ENCODE measurements at regions not wholly inside any gene's neighbourhood (a gene's known extent, or its start where the extent isn't known, plus 50 kb on each side); places are given as distances from the start of the nearest gene placed in this dataset.

GRCh38 chr5:32990593-32991420, 279.7 kb downstream of the NPR3 start:
- FAIRE-seq (no peak), DNase-seq (ENCODE audit: low read depth, low spot score) (no peak)
- dilution Hi-C loops (cut with MboI; ENCODE audit: extremely low pct_ligation_motif_present, low sequenced_read_pairs) (no loop called here), intact Hi-C loops (cut with micrococcal nuclease) (no loop called here)
- Histone ChIP-seq H3K4me3 (replicated peaks in 1 of 3; ENCODE audit: insufficient read depth in 1 of 3, low read depth in 1 of 3, low read length in 3 of 3) (no peak overlapping the region), H3K4me1 (ENCODE audit: control insufficient read depth, extremely low read depth, insufficient read depth, low read length) (no peaks in the 10 kb centered on the region), H2AFZ (ENCODE audit: low read depth, low read length) (no peak overlapping the region), H3K9me3 (replicated peaks; ENCODE audit: control insufficient read depth, insufficient read depth, low read length) (no peaks in the 10 kb centered on the region), H3K9me1 (replicated peaks; ENCODE audit: control insufficient read depth, extremely low read depth, insufficient read depth, low read length) (no peaks in the 10 kb centered on the region), H3K9ac (replicated peaks; ENCODE audit: extremely low read depth, insufficient read depth, low read length) (no peak overlapping the region), H3K79me2 (ENCODE audit: control insufficient read depth, insufficient read depth, low read length) (no peaks in the 10 kb centered on the region), H3K4me2 (ENCODE audit: insufficient read depth, low read length) (no peak overlapping the region), H3K27me3 (ENCODE audit: control insufficient read depth in 2 of 2, insufficient read depth in 2 of 2, low read length in 2 of 2) (peaks cover 0 to 3% of the 10 kb centered on the region in 2 experiments), H4K20me1 (replicated peaks; ENCODE audit: control insufficient read depth, extremely low read depth, insufficient read depth, low read length) (no peaks in the 10 kb centered on the region), H3K36me3 (ENCODE audit: control insufficient read depth in 2 of 2, extremely low read depth in 1 of 2, insufficient read depth in 2 of 2, low read length in 2 of 2) (no peaks in the 10 kb centered on the region), H3K27ac (ENCODE audit: insufficient read depth, low read depth, low read length) (no peak overlapping the region)
- no TSS peak for BruUV-seq (replicated peaks)
- TF ChIP-seq POLR2A (IDR thresholded peaks at IDR 0.05; ENCODE audit: low read depth, low read length) = no peak
- no peak for TF ChIP-seq FOS (IDR thresholded peaks at IDR 0.05; ENCODE audit: borderline replicate concordance, insufficient read depth, low read length)
- ChIA-PET POLR2A (no interaction called here), CTCF (no interaction called here)

- Histone ChIP-seq H3K9me3 (replicated peaks; ENCODE audit: control insufficient read depth, insufficient read depth, low read length) (no peaks in the 10 kb centered on the region), H3K27ac (ENCODE audit: insufficient read depth, low read depth, low read length) (no peak overlapping the region), H2AFZ (ENCODE audit: low read depth, low read length) (no peak overlapping the region), H3K4me2 (ENCODE audit: insufficient read depth, low read length) (no peak overlapping the region), H3K36me3 (ENCODE audit: control insufficient read depth in 2 of 2, extremely low read depth in 1 of 2, insufficient read depth in 2 of 2, low read length in 2 of 2) (no peaks in the 10 kb centered on the region), H3K9me1 (replicated peaks; ENCODE audit: control insufficient read depth, extremely low read depth, insufficient read depth, low read length) (no peaks in the 10 kb centered on the region), H3K27me3 (ENCODE audit: control insufficient read depth in 2 of 2, insufficient read depth in 2 of 2, low read length in 2 of 2) (peaks cover 0 to 3% of the 10 kb centered on the region in 2 experiments), H3K9ac (replicated peaks; ENCODE audit: extremely low read depth, insufficient read depth, low read length) (no peak overlapping the region), H3K79me2 (ENCODE audit: control insufficient read depth, insufficient read depth, low read length) (no peaks in the 10 kb centered on the region), H4K20me1 (replicated peaks; ENCODE audit: control insufficient read depth, extremely low read depth, insufficient read depth, low read length) (no peaks in the 10 kb centered on the region), H3K4me1 (ENCODE audit: control insufficient read depth, extremely low read depth, insufficient read depth, low read length) (no peaks in the 10 kb centered on the region), H3K4me3 (replicated peaks in 1 of 3; ENCODE audit: insufficient read depth in 1 of 3, low read depth in 1 of 3, low read length in 3 of 3) (no peak overlapping the region)
- POLR2A ChIA-PET = no interaction called here
- CTCF ChIA-PET = no interaction called here
- dilution Hi-C loops (cut with MboI; ENCODE audit: extremely low pct_ligation_motif_present, low sequenced_read_pairs) (no loop called here), intact Hi-C loops (cut with micrococcal nuclease) (no loop called here)
- FAIRE-seq (no peak), DNase-seq (ENCODE audit: low read depth, low spot score) (no peak)
- BruUV-seq (replicated peaks) = no TSS peak
- TF ChIP-seq EZH2 (IDR thresholded peaks at IDR 0.05; ENCODE audit: borderline replicate concordance, low read depth, low read length, severe bottlenecking) = no peak
- TF ChIP-seq JUN (IDR thresholded peaks at IDR 0.05; ENCODE audit: borderline replicate concordance, insufficient read depth, insufficient read length, low read depth) = no peak
- no peak for TF ChIP-seq CTCF (IDR thresholded peaks at IDR 0.05; ENCODE audit: extremely low read depth in 1 of 2, insufficient read depth in 1 of 2, low read depth in 1 of 2, low read length in 2 of 2)
- no peak for TF ChIP-seq MYC (IDR thresholded peaks at IDR 0.05; ENCODE audit: low read depth, low read length)
- TF ChIP-seq POLR2A (IDR thresholded peaks at IDR 0.05; ENCODE audit: low read depth, low read length) = no peak
- no peak for TF ChIP-seq FOS (IDR thresholded peaks at IDR 0.05; ENCODE audit: borderline replicate concordance, insufficient read depth, low read length)
- no peak for TF ChIP-seq POLR2AphosphoS5 (IDR thresholded peaks at IDR 0.05; ENCODE audit: insufficient read depth, low read depth, low read length)
- TF ChIP-seq MAX (IDR thresholded peaks at IDR 0.05; ENCODE audit: insufficient read depth, insufficient read length) = no peak
- no peak for TF ChIP-seq GATA2 (IDR thresholded peaks at IDR 0.05; ENCODE audit: insufficient read depth, insufficient read length, low read depth, low read length)
These were observed 280.3 kb downstream of the NPR3 start for GRCh38 chr5:32991421-32991815.

Data from endothelial cell of umbilical vein (primary cell).